CD4-positive, alpha-beta T cell (primary cell): ENCODE measurements at regions not wholly inside any gene's neighbourhood (a gene's known extent, or its start where the extent isn't known, plus 50 kb on each side); places are given as distances from the start of the nearest gene placed in this dataset.
"Not testable (repeated sequence)": the region's sequence is repeated elsewhere in the genome, so short reads cannot be mapped to it uniquely, and the experiment has no call there.

Experiments used
- ATAC-seq: fragments of 200-7000 bp; cut with Tn5 transposase; one replicate; pipeline ENCODE4 v1.10.0; 2022; ENCODE audit warnings: mild to moderate bottlenecking; ENCODE audit not compliant: poor library complexity
- CTCF ChIA-PET: fragments of 350-600 bp; sonication (Branson Sonifier 250); formaldehyde crosslinking; loops from one replicate; lab custom pipeline; 2021; ENCODE audit warnings: antibody characterized with exemption, inconsistent platforms; lab: Charles Lee
- POLR2A ChIA-PET: fragments of 350-600 bp; sonication (Branson Sonifier 250); formaldehyde crosslinking; loops from one replicate; lab custom pipeline; 2021; ENCODE audit warnings: antibody characterized with exemption, inconsistent platforms; lab: Charles Lee
- DNase-seq, 14 experiments: peaks; one replicate each; pipeline ENCODE4 v3.0.0-alpha.2; 2013 to 2020; ENCODE audit warnings: mixed read lengths in 2 of 14
- H3K27ac ChIP-seq, 2 donors: one replicate each; pipeline versions ENCODE4 v1.5.1 to v1.7.0; 2013; ENCODE audit warnings: low read length in 2 of 2, low read depth in 1 of 2, mild to moderate bottlenecking in 1 of 2
- H3K27me3 ChIP-seq, 2 experiments: 1 replicate in 1 of 2; 2 replicates in 1 of 2; pipeline versions ENCODE4 v1.6.1 to v1.7.0; 2013; ENCODE audit warnings: low read length in 2 of 2, control low read depth in 1 of 2, mild to moderate bottlenecking in 1 of 2, moderate library complexity in 1 of 2; ENCODE audit not compliant: insufficient read depth in 2 of 2, control insufficient read depth in 1 of 2
- H3K36me3 ChIP-seq: one replicate; pipeline ENCODE4 v1.6.1; 2013; ENCODE audit warnings: low read length, control low read depth; ENCODE audit not compliant: insufficient read depth
- H3K4me1 ChIP-seq: one replicate; pipeline ENCODE4 v1.6.1; 2013; ENCODE audit warnings: low read length, control low read depth; ENCODE audit not compliant: insufficient read depth
- H3K4me3 ChIP-seq: one replicate; pipeline ENCODE4 v1.5.1; 2013; ENCODE audit warnings: mild to moderate bottlenecking, low read length, moderate library complexity
- H3K9me3 ChIP-seq, 2 experiments: 1 replicate in 1 of 2; 2 replicates in 1 of 2; pipeline versions ENCODE4 v1.6.1 to v1.7.0; 2013; ENCODE audit warnings: low read length in 2 of 2, mild to moderate bottlenecking in 2 of 2, control low read depth in 1 of 2, moderate library complexity in 1 of 2; ENCODE audit not compliant: control insufficient read depth in 1 of 2, insufficient read depth in 1 of 2
- H3K27ac Mint-ChIP-seq: one replicate; pipeline ENCODE4 v1.8.0; 2020; ENCODE audit warnings: mixed read lengths
- H3K27me3 Mint-ChIP-seq: one replicate; pipeline ENCODE4 v1.8.0; 2021; ENCODE audit warnings: mixed read lengths
- H3K36me3 Mint-ChIP-seq: one replicate; pipeline ENCODE4 v1.8.0; 2021; ENCODE audit warnings: low read depth, mixed read lengths
- H3K4me1 Mint-ChIP-seq: one replicate; pipeline ENCODE4 v1.8.0; 2021; ENCODE audit warnings: low read depth, mixed read lengths
- H3K4me3 Mint-ChIP-seq: one replicate; pipeline ENCODE4 v1.8.0; 2020; ENCODE audit warnings: mild to moderate bottlenecking, mixed read lengths
- H3K9me3 Mint-ChIP-seq: one replicate; pipeline ENCODE4 v1.8.0; 2020; ENCODE audit warnings: mixed read lengths
- intact Hi-C, 2 experiments: fragments of 100-400 bp; cut with DNase I in 1 of 2; cut with micrococcal nuclease in 1 of 2; formaldehyde crosslinking; loops; one replicate each; pipeline versions ENCODE4 v1.15.1 to v1.9.0; 2023 to 2025; cut with DNase I, micrococcal nuclease
- TF ChIP-seq, protein P1 (sequence below): fragments of 200-600 bp; IDR thresholded peaks from one replicate; pipeline ENCODE4 v1.8.0; 2022; ENCODE audit warnings: antibody characterized with exemption, mild to moderate bottlenecking

GRCh38 chr5:13348568-13348967 is 595.9 kb downstream of the DNAH5 start:
- TF ChIP-seq, protein P1, sequence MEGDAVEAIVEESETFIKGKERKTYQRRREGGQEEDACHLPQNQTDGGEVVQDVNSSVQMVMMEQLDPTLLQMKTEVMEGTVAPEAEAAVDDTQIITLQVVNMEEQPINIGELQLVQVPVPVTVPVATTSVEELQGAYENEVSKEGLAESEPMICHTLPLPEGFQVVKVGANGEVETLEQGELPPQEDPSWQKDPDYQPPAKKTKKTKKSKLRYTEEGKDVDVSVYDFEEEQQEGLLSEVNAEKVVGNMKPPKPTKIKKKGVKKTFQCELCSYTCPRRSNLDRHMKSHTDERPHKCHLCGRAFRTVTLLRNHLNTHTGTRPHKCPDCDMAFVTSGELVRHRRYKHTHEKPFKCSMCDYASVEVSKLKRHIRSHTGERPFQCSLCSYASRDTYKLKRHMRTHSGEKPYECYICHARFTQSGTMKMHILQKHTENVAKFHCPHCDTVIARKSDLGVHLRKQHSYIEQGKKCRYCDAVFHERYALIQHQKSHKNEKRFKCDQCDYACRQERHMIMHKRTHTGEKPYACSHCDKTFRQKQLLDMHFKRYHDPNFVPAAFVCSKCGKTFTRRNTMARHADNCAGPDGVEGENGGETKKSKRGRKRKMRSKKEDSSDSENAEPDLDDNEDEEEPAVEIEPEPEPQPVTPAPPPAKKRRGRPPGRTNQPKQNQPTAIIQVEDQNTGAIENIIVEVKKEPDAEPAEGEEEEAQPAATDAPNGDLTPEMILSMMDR = no peak
- intact Hi-C loops = no loop called here
- H3K27me3 Mint-ChIP-seq = no peaks in the 10 kb centered on the region
- no peak overlapping the region for H3K4me3 Mint-ChIP-seq
- no peak overlapping the region for H3K27ac Mint-ChIP-seq
- no peaks in the 10 kb centered on the region for H3K27me3 ChIP-seq
- no peaks in the 10 kb centered on the region for H3K4me1 ChIP-seq
- H3K9me3 Mint-ChIP-seq = peaks cover 13% of the 10 kb centered on the region
- no peak overlapping the region for H3K4me3 ChIP-seq
- ATAC-seq (no peak), DNase-seq (no peak)
- H3K27ac ChIP-seq = no peak overlapping the region
- H3K9me3 ChIP-seq = peaks cover 0 to 5% of the 10 kb centered on the region in 2 experiments
- no peaks in the 10 kb centered on the region for H3K4me1 Mint-ChIP-seq
- ChIA-PET POLR2A (no interaction called here), CTCF (no interaction called here)
- no peaks in the 10 kb centered on the region for H3K36me3 ChIP-seq
- no peaks in the 10 kb centered on the region for H3K36me3 Mint-ChIP-seq

DNA sequence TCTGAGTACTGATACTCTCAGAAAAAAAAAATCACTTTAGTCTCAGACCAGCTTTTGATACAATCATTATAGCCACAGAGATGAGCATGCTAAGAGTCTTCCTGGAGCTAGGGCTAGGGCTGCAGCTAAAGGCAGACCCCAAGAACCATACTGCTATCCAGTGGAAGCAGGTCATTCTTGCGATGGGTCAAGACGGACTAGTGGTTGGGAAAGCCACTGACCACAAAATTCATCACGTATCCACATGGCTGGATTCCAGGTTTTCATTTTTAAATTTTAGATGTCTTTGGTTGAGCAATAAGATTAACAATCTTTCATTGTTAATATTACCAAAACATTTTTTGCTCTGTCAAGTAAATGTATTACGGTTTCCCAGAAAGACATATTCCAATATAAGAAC is 598.1 kb downstream of the DNAH5 start:
- H3K4me1 Mint-ChIP-seq = no peaks in the 10 kb centered on the region
- H3K27me3 Mint-ChIP-seq = no peaks in the 10 kb centered on the region
- TF ChIP-seq, protein P1 = no peak
- CTCF ChIA-PET = no interaction called here
- intact Hi-C loops = no loop called here
- POLR2A ChIA-PET = no interaction called here
- Histone ChIP-seq H3K36me3 (no peaks in the 10 kb centered on the region), H3K4me1 (no peaks in the 10 kb centered on the region), H3K9me3 (peaks cover 0 to 5% of the 10 kb centered on the region in 2 experiments), H3K27ac (no peak overlapping the region), H3K27me3 (no peaks in the 10 kb centered on the region), H3K4me3 (no peak overlapping the region)
- no peak for DNase-seq
- no peak for ATAC-seq
- no peak overlapping the region for H3K27ac Mint-ChIP-seq
- H3K36me3 Mint-ChIP-seq = no peaks in the 10 kb centered on the region
- H3K4me3 Mint-ChIP-seq = no peak overlapping the region
- peaks cover 8% of the 10 kb centered on the region for H3K9me3 Mint-ChIP-seq

DNA sequence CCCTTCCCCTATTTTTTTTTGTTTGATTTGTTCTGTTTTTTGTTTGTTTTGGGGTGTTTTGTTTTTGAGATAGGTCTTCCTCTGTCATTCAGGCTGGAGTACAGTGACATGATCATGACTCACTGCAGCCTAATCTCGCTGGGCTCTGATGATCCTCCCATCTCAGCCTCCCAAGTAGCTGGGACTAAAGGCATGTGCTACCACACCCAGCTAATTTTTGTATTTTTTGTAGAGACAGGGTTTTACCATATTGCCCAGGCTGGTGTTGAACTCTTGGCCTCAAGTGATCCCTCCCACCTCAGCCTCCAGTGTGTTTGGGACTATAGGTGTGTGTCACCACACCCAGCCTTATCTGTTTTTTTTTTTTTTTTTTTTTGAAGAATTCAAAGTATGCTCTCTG is 605.4 kb downstream of the DNAH5 start:
- no peak overlapping the region for H3K27ac Mint-ChIP-seq
- DNase-seq (no peak), ATAC-seq (no peak)
- Histone ChIP-seq H3K4me1 (no peaks in the 10 kb centered on the region), H3K36me3 (no peaks in the 10 kb centered on the region), H3K27ac (no peak overlapping the region), H3K4me3 (no peak overlapping the region), H3K9me3 (no peaks in the 10 kb centered on the region), H3K27me3 (no peaks in the 10 kb centered on the region)
- TF ChIP-seq, protein P1 = no peak
- peaks cover 20% of the 10 kb centered on the region for H3K9me3 Mint-ChIP-seq
- intact Hi-C loops = no loop called here
- H3K36me3 Mint-ChIP-seq = no peaks in the 10 kb centered on the region
- CTCF ChIA-PET = no interaction called here
- POLR2A ChIA-PET = no interaction called here
- H3K4me3 Mint-ChIP-seq = no peak overlapping the region
- H3K27me3 Mint-ChIP-seq = no peaks in the 10 kb centered on the region
- no peaks in the 10 kb centered on the region for H3K4me1 Mint-ChIP-seq

- H3K27ac ChIP-seq, H3K27ac Mint-ChIP-seq, POLR2A ChIA-PET, H3K4me1 Mint-ChIP-seq, DNase-seq, ATAC-seq, H3K4me3 ChIP-seq, intact Hi-C loops, H3K36me3 Mint-ChIP-seq, H3K4me3 Mint-ChIP-seq, H3K27me3 ChIP-seq, H3K9me3 ChIP-seq, H3K36me3 ChIP-seq, H3K4me1 ChIP-seq, CTCF ChIA-PET, H3K27me3 Mint-ChIP-seq: not testable (repeated sequence)
- H3K9me3 Mint-ChIP-seq = peaks cover 21% of the 10 kb centered on the region
Observed at GRCh38 chr5:13335026-13335425, 609.5 kb downstream of the DNAH5 start.
